LNCAP (cell line): ENCODE measurements at regions not wholly inside any gene's neighbourhood (a gene's known extent, or its start where the extent isn't known, plus 50 kb on each side); places are given as distances from the start of the nearest gene placed in this dataset.

ENCODE experiments used
- CTCF ChIP-seq: fragments of 450-650 bp; IDR thresholded peaks from 2 replicates; pipeline ENCODE4 v1.5.1; 2017; ENCODE audit warnings: mild to moderate bottlenecking

- no peak for TF ChIP-seq CTCF
Observed at GRCh38 chr9:80004714-80005113, 432.9 kb downstream of the TLE4 start.

GRCh38 chr9:79990536-79990935 lies 418.8 kb downstream of the TLE4 start:
- TF ChIP-seq CTCF = no peak

- TF ChIP-seq CTCF = no peak
Observed at GRCh38 chr9:79989079-79989478, 417.3 kb downstream of the TLE4 start.

- no peak for TF ChIP-seq CTCF
Observed at GRCh38 chr9:79988126-79988525, 416.4 kb downstream of the TLE4 start.

DNA sequence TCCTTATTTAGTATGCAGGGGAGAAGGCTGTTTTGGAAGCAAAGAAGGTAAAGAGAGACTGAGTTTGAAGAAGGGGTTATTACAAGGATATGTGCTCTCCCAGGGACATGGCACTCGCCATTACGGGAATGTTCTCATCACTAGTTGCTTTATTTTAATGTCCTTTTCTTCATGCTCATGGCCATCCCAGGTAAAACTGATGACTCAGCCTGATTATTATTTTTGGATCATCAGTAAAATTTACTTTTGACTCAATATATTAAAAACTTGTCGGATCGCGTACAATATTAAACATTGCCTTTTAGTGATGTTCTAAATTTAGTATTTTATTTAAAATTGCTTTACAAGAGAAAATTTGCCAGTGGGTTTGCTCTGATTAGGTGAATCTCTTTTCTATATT lies 414.7 kb downstream of the TLE4 start:
- no peak for TF ChIP-seq CTCF

GRCh38 chr9:79985772-79986171 lies 414.0 kb downstream of the TLE4 start:
- TF ChIP-seq CTCF = no peak

DNA sequence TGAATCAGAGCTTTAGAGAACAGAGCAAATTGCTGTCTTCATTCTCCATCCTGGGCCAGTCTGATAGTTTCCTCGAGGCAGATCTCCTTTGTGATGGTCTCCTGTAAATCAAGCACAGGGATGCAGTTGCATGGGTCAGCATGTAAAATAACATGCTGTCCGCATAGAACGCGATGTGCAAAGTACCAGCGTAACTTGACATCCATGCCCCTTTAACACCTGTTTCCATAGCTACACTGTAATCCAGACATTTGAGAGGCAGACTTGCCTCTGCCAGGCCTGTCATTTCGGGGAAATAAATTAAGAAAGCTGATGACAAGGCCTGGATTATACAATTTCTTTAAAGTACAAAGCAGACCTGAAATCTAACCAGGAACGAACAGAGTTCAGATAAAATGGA lies 413.5 kb downstream of the TLE4 start:
- TF ChIP-seq CTCF = no peak

DNA sequence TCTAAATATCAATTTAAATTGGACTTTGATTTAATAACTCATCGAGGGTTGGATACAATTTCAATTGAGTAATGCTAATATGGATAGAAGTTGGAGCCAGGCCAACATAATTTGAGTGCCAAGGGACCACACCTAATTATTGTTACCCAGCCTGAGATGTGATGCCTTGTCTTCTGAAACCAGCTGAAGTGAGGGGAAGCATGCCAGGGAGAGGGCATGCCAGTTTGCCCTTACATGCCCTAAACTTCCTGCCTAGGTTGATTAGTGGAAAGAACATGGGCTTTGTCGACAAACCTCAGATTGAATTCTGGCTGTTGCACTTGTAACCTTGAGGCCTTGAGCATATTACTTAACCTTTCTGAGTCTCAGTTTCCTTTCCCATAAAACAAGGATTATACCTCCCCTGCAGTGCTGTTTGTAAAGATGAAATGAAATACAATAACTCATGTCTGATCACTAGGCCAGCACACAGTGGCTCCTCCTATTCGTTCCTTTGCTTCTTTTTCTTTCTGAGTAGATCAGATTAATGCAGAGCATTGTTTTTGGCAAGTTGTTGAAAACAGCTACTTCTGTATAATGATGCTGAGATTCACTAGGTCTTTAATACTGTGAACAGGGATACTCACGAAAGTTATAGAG lies 412.8 kb downstream of the TLE4 start:
- no peak for TF ChIP-seq CTCF
